ENCODE measurements at regions not wholly inside any gene's neighbourhood (a gene's known extent, or its start where the extent isn't known, plus 50 kb on each side); places are given as distances from the start of the nearest gene placed in this dataset.

DNA sequence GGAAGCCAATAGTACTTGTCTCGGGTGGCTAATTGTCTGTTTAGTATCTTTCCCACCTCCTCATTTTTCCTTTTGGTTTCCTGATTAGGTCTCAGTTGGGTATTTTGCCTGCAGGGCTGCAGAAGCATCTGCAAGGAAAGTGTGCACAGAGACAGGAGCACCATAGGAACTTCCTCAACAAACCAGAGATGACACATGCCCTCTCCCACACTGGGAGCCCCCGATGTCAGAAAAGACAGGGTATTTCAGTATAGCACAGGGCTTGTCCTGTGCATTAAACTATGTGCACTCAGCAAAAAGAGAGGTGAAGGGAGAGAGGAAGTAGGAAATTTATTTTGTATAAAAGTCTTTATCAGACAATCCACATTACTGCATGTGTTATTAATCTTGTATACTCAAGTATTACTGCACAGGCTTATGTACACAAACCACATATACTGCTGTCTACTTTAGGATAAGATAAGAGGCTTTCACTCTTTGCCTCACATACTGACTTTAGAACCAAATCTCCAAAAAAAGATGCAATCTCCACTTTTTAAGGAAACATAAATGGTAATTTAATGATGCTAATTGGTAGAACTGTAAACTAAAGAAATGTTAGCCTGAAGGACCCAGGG lies 501.0 kb downstream of the FOXO1 start:
- DNase-seq (ENCODE audit: low read depth, low spot score), result no peak

DNA sequence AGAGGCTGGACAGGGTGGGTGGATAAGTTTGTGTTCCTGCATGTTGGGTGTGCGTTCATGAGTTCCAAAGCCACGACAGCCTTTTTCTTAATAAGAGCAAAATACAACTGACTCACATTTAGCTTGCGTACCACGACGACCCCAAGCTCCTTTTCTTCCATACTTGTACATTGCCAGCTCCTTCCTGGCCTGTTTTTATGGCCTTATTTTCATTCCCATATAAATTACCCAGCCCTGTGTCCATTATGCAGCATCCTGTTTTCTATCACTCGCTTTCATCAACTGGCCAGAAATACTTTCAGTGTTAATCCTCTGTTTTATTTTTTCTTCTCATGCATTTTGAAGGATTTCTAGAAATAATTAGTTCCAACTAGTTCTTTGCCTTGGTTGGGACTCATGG lies 499.1 kb downstream of the FOXO1 start:
- DNase-seq (ENCODE audit: low read depth, low spot score), result no peak

DNA sequence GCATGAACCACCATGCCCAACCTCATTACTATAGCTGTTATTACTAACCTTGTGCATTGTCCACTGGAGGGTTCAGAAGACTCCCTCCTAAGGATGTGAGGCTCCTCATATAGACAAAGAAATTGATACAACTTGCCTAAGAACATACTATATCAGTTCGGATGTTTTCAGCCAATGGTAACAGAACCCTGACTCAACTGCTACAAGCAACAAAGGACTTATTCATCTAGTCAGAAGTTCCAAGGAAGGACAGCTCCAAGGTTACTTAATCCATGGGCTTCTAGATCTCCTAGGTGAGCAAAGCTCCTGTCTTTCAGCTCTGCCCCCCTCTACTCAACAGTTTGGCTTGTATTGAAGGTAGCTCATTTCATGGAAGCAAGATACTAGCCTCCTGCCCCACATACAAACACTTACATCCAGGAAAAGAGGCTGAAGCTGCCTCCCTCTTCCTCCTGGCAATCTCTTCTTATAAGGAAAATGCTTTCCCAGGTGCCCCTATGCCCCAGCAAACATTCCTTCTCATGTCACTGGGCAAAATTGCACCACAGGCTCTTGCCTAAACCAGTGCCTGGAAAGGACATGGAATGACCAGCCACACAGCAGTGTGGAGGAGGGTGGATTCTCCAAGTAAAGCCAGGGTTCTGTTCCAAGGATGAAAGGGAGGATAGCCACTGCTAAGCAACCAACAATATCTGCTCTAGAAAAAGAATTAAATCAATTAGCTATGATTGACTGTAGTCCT lies 497.8 kb downstream of the FOXO1 start:
- DNase-seq (ENCODE audit: low read depth, low spot score), result no peak

DNA sequence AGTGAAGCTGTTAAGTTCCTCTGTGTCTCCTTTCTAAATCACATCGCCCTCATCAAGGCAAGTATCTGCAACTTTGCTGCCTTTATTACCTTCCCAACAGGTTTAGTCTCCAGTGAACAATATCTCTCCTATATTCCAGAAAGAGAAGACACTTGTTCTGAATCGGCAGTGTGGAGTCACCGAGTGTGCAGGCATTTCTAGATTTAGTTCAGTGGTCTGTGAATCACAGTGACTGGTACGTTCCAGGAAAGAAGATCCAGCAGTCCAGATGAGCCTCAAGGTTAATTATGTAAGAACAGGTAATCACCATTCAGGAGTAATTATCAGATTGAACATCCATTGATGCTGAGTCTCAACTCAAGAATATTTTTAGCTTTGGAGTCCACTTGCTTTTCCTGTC lies 497.0 kb downstream of the FOXO1 start:
- DNase-seq (ENCODE audit: low read depth, low spot score), result no peak

DNA sequence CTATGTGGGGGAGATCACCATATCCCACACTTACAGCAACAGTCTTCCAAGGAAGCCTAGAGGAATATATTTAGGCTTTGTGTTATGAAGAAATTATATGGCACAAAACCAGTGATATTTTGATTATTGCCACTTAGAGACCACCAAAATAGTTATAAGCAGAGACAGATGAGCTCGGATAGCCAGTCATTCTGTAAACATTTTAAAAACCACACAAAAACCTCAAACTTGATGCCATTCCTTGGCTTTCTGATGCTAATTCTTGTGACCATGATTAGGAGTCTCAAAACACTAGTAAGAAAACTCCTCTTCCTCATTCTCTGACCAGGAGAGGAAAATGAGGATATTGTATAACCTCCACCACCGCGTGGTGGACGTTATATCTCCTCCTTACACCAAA lies 496.4 kb downstream of the FOXO1 start:
- DNase-seq (ENCODE audit: low read depth, low spot score), result no peak

DNA sequence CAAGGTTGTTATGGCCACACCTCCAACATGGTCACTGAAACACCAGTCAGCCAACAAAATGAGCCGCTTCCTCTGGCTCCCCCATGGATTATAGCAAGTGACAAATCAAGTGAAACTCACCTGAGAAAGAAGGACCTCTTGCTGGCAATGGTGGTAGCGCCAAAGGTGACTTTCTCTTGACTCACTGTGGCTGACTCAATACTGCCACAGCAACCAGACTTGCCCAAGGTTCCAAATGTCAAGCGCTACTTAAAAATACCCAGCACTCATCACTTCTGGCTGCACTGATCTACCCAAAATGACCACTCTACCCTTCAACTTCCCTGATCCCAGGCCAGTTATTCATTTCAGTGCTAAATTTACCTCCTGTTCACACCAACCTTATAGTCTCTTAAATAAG lies 495.5 kb downstream of the FOXO1 start:
- DNase-seq (ENCODE audit: low read depth, low spot score), result no peak

DNA sequence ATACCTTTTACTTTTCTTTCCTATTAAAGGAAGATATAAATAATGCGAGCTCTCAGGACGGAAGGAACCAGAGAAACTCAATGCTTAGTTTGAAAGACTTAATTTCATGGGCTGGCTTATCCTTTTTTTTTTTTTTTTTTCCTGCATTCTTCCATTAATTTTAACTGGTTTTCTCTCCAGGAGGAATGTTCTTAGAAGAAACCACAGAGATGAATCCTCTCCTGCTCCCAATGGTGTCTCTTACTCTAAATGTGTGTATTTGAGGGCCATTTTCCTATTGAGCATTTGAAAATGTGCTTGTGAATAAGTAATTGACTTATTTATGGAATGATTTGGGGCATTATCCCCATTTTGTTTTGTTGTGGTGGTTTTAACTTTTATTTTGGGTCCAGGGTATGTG lies 494.9 kb downstream of the FOXO1 start:
- no peak for DNase-seq (ENCODE audit: low read depth, low spot score)

DNA sequence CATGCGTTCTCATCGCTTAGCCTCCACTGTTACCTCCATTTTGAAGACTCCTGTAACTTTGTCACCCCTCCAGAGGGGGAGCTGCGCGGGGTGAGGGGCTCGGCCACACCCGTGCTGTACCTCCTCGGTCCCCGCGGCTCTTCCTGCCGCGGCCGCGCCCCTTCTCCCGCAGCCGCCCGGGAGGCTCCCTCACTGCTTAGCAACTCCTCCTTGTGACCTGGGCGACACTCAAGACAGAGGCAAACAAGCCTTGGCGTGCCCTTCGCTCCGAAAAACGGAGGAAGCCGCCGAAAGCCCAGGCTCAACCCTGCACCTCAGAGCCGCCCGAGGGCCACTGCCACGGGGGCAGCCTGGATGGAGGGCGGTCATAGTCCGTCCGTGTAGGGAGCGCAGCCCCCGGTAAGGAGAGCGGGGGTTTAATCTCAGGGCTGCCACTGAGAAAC lies 494.3 kb downstream of the FOXO1 start:
- DNase-seq (ENCODE audit: low read depth, low spot score), result no peak

DNA sequence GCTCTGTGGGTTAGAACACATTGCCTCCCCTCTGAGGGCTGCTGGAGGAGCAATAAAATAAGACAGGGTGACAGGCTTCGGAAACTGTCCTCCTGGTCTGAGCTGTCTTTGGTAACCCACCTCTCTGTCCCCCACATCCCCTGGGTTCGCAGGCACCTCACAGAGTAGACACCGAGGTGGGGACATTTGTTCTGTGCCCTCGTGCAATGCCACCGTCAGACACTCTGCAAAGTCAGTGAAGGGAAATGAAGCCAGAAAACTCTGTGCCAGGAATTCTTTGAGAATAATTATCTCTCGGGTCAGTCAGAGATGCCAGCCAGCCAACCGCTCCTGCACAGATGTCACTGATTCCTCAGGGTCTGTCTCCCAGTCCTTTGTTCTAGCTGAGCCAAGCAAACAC lies 493.6 kb downstream of the FOXO1 start:
- no peak for DNase-seq (ENCODE audit: low read depth, low spot score)

DNA sequence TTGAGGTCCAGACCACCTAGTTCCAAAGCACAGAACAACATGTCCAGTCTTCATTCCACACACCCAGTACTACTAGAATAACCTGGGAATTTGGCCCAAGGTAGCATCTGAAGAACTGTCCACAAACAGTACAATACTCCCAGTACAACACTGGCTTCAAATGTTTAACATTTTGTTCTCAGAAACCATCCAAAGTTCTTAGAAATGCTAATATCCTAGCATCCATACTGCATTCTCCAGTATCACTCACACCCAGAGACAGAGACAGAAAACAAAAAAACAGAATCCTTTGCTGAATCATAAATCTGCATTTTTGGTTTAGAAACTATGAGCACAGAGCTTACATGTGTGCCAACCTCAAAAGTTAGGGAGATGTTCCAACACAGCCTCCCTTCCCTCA lies 490.8 kb downstream of the FOXO1 start:
- no peak for DNase-seq (ENCODE audit: low read depth, low spot score)

DNA sequence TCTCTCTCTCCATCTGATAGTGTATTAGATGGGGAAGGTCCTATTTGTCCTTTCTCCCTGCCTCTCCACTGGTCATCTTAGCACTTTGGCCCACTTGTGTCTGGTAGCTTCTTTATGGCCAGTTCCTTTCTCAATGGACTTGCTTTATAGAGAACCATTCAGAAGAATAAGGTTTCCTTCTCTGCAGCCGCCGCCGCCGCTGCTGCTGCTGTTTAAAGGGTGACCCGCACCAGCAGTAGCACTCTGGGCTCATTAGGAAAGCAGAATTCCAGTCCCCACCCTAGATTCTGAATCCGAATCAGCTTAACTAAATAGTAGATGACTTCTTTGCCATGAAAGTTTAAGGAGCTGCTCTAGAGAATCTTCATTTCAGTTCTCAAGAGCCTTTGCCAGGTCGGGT lies 490.2 kb downstream of the FOXO1 start:
- no peak for DNase-seq (ENCODE audit: low read depth, low spot score)

DNA sequence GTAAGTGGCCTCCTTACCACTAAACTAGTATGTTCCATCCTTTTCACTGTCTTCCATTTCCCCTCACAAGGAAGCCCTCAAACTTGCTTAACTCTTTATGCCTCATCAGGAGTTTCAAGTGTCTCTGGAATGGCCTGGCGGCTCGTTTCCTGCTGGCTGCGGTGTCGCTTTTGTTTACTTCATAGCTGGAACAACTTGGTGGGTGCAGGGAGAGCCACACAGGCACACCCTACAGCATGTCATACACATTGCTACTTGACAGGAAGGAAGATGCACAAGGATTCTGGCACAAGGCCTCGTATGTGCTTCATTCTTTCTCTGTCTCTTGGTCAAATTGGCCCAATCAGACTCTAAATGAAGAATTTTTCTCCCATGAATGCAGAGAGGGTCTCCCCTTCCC lies 488.3 kb downstream of the FOXO1 start:
- DNase-seq (ENCODE audit: low read depth, low spot score), result no peak

DNA sequence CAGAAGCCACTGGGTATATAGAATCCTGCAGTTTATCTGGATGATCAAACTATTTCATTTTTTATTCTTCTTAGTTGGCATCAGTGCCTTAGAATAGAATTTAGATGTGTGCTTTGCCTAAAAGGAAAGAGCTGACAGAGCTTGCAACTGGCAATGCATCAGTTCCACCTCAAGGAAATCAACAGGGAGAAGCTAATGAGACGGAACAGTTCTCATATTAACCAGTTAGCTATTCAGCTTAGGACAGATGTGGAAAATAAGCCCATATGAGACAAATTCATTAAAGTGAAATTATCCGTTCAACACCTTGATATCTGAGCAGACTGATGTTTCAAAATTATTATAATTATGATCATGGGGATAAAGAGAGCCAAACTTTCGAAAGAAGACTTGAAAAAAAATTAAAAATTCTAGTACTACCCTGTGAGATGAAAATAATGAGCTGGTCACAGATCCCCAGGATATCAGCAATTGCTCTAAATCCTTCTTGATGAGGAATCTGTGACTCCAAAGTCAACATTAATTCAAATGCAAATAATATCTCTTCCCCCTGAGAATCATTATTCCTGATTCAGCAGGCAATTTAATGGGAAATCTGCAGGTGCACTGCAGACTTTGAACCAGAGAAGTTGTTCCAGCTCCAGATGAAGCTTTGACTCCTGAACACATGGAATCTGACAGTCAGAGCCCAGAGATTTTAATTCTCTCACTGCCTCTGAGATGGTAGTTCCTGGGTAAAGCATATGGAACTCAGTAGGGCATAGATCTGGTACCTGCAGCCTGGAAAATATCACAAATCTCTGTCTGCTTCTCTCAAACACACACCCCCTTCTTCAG lies 486.8 kb downstream of the FOXO1 start:
- DNase-seq (ENCODE audit: low read depth, low spot score), result no peak

DNA sequence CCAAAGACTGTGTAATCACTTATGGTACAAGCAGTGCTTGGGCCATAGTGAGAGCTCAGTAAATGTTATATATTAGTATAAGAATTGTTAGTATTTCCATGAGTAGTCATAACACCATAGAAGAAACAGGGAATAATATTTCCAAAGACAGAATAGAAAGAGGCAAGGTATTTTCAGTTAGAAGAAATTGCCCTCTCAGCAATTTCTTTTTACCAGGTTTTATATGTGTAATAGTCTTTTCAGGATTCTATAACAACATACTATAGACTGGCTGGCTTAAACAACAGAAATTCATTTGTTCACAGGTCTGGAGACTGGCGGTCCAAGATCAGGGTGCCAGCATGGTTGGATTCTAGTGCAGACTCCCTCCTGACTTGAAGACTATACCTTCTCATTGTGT lies 485.7 kb downstream of the FOXO1 start:
- DNase-seq (ENCODE audit: low read depth, low spot score), result no peak

DNA sequence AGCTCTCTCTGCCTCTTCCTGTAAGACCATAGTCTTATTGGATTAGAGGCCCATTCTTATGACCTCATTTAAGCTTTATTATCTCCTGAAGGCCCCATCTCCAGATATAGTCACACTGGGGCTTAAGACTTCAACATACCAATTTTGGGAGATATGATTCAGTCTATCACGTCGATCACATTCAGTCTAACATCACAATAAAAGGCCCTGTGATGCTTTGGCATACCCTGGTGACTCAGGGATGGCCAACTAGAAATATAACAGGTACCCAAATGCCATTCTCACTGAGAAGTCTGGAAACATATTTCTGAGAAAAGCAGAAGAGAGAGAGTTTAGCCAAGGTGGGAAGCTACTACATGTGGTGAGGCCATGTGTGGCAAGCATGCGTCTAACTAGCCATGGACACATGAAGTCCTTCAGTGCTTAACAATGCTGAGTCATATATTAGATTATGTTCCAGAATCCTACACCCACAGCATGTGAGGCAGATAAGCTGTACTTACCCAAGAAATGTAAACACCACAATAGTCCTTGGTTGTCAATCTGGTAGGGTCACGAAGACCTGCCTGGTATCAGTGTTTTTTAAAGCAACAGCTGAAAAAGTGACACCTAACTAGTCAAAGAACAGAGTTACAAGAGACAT lies 485.1 kb downstream of the FOXO1 start:
- peak; percentile 56 for DNase-seq (ENCODE audit: low read depth, low spot score)

DNA sequence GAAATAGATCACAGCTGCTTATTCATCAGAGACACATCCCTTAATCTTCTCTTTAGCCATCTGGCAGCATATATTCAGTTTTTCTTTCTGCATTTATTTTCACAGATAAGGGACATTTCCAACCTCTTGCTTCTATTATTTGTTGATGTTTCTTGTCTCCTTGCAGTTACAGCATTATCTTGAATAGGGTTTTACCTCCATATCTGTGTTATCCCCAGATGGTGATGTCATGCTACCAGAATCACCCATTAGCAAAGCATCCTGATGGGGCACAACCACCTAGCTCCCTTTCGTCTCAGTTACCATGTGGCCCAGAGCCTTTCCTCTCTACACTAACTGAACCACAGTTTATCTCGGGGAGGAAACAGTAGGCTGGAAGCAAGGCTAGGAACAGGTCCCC lies 483.9 kb downstream of the FOXO1 start:
- no peak for DNase-seq (ENCODE audit: low read depth, low spot score)

DNA sequence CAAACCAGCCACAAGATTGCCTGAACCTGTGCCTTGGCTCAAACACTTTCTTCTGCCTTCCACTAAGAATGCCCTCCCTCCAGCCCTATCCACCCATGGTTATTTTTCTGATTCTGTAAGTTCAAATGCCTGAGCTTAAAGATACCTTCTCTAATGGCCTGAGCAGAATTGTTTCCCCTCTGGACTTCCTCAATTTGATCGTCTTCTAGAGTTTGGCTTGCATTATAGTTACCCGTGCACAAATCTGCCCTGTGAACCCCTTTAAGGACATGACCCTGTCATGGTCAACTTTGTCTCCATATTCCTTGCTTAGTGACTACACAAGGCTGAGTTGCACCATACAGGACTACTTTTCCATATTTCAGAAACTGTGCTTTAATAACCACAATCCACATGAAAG lies 481.0 kb downstream of the FOXO1 start:
- no peak for DNase-seq (ENCODE audit: low read depth, low spot score)

DNA sequence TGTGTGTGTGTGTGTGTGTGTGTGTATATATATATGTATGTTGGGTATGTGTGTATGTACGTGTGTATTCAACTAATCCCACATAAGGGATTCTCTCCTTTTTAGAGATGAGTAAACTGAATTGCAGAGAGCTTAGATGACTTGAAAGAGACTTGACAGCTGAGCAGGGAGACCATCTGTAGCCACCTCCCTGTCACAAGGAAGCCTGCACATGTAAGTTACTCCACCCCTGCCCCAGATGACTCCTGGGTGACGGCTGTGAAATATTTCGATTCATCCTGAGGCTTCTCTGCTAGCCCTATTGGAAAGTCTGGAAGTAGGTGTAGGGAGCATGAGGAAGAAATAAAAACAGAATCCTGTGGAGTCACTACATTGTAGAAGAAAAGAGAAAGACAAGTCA lies 480.4 kb downstream of the FOXO1 start:
- DNase-seq (ENCODE audit: low read depth, low spot score), result no peak

DNA sequence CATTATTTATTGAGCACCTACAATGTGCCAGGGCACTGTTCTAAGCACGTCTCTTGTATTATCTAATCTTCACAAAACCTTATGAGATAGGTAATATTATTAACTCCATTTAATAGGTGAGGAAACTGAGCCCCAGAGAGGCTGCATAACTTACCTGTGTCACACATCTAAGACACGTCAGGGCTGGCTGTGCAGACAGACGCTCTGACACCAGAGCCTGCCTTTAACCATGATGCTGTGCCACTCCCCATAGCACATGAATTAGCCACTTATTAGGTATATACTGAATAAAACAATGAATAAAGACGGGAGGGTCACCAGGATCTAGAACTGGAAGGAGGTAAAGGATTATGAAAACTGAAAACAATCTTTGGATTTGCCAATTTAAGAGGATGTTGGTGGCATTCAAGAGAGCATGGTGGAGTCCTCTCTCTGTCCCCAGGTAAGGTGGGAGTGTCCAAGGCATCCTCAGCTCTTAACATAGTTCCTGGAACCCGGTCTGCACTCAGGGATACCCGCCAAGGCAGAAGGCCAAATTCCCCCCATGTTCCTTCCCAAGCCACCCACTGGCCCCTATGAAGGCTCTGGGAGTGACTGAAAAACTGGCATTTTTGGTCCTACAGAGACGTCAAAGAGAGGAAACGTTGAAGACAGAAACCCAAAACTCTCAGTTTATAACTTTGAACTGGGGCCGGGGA lies 479.7 kb downstream of the FOXO1 start:
- DNase-seq (ENCODE audit: low read depth, low spot score), result no peak

DNA sequence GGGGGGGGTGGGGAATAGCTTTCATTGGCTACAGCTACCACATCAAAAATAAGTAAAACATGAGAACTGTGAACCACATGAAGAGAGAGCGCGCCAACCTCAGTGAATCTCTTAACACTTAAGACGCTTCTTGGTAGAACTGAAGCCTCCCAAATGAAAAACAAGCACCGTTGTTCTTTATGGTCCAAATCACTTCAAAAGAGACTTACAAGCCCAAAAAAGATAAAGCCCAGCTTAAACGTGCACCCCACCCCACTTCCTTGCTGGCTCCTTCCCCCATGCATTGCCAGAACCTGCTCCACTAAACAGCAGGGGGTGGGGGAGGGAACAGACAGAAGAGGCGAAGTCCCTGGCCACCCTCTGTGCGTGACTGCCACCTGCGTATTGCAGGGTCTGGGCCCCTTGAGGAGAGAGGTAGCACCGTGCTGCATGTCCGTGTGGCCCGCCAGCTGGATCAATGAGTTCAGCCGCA lies 479.1 kb downstream of the FOXO1 start:
- no peak for DNase-seq (ENCODE audit: low read depth, low spot score)

DNA sequence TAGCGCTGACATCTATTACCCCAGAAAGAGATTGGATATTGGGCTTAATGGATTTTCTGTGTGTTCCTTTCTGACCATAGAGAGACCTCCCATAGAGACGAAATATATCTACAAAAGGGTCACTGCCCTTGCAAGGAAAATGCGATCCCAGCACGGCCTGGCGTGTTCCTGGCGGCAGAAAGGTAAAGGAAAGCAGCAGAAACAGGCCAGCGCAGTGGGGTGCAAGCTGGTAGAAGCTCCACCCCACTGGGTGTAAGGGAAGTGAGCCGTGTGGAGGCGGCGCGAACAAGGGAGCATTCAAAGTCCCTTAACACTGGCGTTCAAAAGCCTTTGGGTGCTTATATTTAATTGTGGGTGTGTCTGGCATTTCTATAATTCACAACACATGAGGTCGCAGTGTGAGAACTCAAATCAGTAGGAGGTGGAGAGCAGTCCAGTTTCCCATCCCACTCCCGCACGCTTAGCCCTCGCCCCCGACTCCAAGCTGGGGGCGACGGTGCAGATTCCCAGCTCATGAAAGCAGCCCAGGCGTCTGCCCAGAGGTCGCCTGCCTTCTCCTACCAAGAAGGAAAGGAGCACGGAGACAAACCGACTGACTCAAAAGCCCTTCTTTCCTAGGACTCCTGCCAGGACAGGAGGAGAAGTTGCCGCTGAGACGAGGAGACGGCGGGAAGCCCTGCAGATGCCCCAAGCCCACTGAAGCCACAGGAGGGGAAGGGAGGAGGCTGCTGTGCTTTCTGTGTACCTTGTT lies 478.4 kb downstream of the FOXO1 start:
- no peak for DNase-seq (ENCODE audit: low read depth, low spot score)

Data from astrocyte of the hippocampus (primary cell).